ENCODE measurements at regions not wholly inside any gene's neighbourhood (a gene's known extent, or its start where the extent isn't known, plus 50 kb on each side); places are given as distances from the start of the nearest gene placed in this dataset.

DNA sequence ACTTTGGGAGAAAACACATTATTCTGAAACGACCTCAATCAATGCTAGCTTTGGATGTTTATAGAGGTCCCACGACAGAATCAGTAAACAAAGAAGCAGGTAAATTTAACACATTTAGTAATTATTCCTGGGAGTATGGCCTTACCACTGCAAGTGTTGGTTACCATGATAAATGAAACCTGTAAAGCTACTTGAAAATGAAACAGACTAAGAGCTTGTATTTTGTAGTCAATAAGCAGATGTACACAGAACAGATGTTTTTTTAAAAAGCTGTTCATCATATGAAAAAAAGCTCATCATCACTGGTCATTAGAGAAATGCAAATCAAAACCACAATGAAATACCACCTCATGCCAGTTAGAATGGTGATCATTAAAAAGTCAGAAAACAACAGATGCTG lies 295.3 kb upstream of the XYLT1 start:
- no peak overlapping the region for H3K4me3 ChIP-seq
- TF ChIP-seq, protein P1, sequence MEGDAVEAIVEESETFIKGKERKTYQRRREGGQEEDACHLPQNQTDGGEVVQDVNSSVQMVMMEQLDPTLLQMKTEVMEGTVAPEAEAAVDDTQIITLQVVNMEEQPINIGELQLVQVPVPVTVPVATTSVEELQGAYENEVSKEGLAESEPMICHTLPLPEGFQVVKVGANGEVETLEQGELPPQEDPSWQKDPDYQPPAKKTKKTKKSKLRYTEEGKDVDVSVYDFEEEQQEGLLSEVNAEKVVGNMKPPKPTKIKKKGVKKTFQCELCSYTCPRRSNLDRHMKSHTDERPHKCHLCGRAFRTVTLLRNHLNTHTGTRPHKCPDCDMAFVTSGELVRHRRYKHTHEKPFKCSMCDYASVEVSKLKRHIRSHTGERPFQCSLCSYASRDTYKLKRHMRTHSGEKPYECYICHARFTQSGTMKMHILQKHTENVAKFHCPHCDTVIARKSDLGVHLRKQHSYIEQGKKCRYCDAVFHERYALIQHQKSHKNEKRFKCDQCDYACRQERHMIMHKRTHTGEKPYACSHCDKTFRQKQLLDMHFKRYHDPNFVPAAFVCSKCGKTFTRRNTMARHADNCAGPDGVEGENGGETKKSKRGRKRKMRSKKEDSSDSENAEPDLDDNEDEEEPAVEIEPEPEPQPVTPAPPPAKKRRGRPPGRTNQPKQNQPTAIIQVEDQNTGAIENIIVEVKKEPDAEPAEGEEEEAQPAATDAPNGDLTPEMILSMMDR (IDR thresholded peaks at IDR 0.05; ENCODE audit: low read depth, low read length), result no peak
- no peak for DNase-seq (ENCODE audit: low read depth in 1 of 2, low spot score in 1 of 2)
- no peaks in the 10 kb centered on the region for H3K9me3 ChIP-seq (ENCODE audit: low read depth)
- no peaks in the 10 kb centered on the region for H3K27me3 ChIP-seq
- no peaks in the 10 kb centered on the region for H3K4me1 ChIP-seq (ENCODE audit: low read depth)
- H3K27ac ChIP-seq, result no peak overlapping the region
- no peaks in the 10 kb centered on the region for H3K36me3 ChIP-seq

DNA sequence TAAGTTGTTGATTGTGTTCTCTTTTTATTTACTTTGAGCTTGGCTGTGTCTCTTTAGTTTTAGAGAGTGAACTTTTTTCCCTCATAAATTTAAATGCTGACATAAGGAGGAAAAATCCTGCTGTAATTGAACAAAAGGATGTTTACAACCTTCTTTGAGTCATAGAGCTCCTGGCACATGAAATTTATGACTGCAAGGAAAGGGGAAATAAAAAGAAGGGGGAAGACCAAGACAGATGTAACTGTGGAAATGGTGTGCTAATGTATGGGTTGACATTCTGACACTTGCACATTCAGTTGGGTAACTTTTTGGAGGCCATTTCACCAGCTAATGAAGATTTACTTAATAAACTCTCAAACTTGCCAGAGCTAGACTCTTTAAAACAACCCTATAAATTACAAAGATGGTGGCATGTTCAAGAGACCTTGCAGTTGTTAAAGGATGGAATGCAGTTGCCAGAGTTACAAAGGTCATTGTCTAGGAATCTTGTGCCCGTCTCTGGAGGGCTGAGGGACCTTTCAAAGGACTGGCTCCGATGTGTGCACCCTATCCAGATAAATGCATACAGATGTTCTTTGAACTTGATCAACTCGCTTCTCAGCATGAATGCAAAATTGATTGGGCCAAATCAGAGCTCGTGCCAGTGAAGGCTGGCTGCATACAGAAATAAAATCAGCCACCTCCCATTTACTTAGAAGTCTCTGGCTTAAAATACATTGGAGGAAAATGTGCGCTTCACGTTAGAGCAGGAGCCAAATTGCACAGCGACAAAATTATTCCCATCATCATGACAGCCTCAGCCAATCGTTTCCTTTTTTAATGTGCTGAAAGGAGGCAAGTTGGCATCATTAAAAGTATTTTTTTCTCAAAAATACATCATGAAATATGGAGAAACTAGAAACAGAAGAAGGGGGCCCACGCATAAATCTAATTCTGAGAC lies 289.0 kb upstream of the XYLT1 start:
- Histone ChIP-seq H3K36me3 (no peaks in the 10 kb centered on the region), H3K27me3 (no peaks in the 10 kb centered on the region)
- TF ChIP-seq, protein P1 (IDR thresholded peaks at IDR 0.05; ENCODE audit: low read depth, low read length), result no peak

DNA sequence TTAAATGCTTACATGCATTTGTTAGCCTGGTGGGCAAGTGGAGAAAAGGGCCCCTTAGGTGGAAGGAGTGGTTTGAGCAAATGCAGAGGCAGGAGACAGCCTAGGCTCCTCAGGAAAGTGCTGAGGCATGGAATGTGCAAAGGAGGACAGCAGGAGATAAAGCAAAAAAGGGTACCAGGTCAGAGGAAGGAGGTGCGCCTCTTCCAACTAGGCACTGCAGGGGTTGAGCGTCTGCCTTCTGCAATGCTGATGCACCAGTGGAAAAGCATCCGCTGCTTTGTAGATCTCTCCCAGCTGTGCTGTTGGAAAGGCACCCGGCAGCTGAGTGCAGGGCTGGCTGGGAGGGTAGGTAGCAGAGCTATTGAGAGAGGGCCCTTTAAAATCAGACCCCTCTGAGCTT lies 287.0 kb upstream of the XYLT1 start:
- H3K36me3 ChIP-seq, result no peaks in the 10 kb centered on the region
- H3K27me3 ChIP-seq, result no peaks in the 10 kb centered on the region
- no peak overlapping the region for H3K4me3 ChIP-seq
- no peaks in the 10 kb centered on the region for H3K4me1 ChIP-seq (ENCODE audit: low read depth)
- H3K27ac ChIP-seq, result no peak overlapping the region
- TF ChIP-seq, protein P1 (IDR thresholded peaks at IDR 0.05; ENCODE audit: low read depth, low read length), result no peak
- no peak for DNase-seq (ENCODE audit: low read depth in 1 of 2, low spot score in 1 of 2)
- no peaks in the 10 kb centered on the region for H3K9me3 ChIP-seq (ENCODE audit: low read depth)

More for the DNA sequence above, 289.0 kb upstream of the XYLT1 start:
- H3K4me1 ChIP-seq (ENCODE audit: low read depth), result no peaks in the 10 kb centered on the region
- no peak overlapping the region for H3K27ac ChIP-seq
- no peak for DNase-seq (ENCODE audit: low read depth in 1 of 2, low spot score in 1 of 2)
- no peaks in the 10 kb centered on the region for H3K9me3 ChIP-seq (ENCODE audit: low read depth)
- H3K4me3 ChIP-seq, result no peak overlapping the region

DNA sequence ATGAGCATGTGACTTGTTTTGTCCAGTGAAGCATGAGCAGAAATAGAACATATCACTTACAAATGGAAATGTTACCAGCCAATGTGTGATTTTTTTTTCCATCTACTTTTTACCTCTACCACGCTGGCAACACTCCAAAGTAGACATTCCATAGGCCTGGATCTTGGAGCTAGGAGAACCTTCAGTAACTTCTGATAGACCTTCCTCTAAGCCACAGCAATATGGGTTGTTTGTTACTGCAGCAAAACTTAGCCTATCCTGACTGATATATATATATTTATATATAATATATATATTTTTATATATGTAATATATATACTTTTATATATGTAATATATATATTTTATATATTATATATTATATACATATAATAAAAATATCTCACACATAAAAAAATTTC lies 284.4 kb upstream of the XYLT1 start:
- DNase-seq (ENCODE audit: low read depth in 1 of 2, low spot score in 1 of 2), result no peak
- TF ChIP-seq, protein P1 (IDR thresholded peaks at IDR 0.05; ENCODE audit: low read depth, low read length), result no peak
- H3K36me3 ChIP-seq, result no peaks in the 10 kb centered on the region
- H3K27ac ChIP-seq, result no peak overlapping the region
- no peaks in the 10 kb centered on the region for H3K4me1 ChIP-seq (ENCODE audit: low read depth)
- H3K27me3 ChIP-seq, result no peaks in the 10 kb centered on the region
- H3K9me3 ChIP-seq (ENCODE audit: low read depth), result no peaks in the 10 kb centered on the region
- no peak overlapping the region for H3K4me3 ChIP-seq

DNA sequence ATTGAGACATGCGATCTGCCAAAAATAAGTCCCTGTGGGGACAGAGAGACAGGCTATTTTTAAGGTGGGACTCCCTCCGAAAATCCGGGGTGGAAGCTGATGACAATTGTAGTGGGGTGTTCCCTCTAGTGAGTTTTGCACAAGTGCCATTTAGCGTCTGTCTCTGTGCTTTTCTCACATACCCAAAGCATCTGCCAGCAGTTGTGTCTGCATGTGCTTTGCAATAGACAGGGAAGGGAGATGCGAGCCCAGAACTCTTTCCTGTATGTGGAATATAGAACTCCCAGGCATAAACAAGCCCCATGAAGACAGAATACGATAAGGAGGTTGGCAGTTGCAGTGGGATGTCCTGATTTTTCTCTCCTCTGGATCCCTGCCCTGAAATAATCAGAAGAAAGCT lies 282.7 kb upstream of the XYLT1 start:
- TF ChIP-seq, protein P1 (IDR thresholded peaks at IDR 0.05; ENCODE audit: low read depth, low read length), result no peak
- no peaks in the 10 kb centered on the region for H3K36me3 ChIP-seq

More for the DNA sequence above, 282.7 kb upstream of the XYLT1 start:
- H3K27me3 ChIP-seq, result no peaks in the 10 kb centered on the region
- no peak overlapping the region for H3K27ac ChIP-seq
- DNase-seq (ENCODE audit: low read depth in 1 of 2, low spot score in 1 of 2), result no peak
- H3K9me3 ChIP-seq (ENCODE audit: low read depth), result no peaks in the 10 kb centered on the region
- H3K4me3 ChIP-seq, result no peak overlapping the region
- H3K4me1 ChIP-seq (ENCODE audit: low read depth), result no peaks in the 10 kb centered on the region
